PC-3 (cell line): ENCODE measurements at regions not wholly inside any gene's neighbourhood (a gene's known extent, or its start where the extent isn't known, plus 50 kb on each side); places are given as distances from the start of the nearest gene placed in this dataset.

ENCODE experiments used
- ATAC-seq: fragments of 200-7000 bp; cut with Tn5 transposase; 2 replicates; pipeline ENCODE4 v1.9.1; 2020; ENCODE audit warnings: mild to moderate bottlenecking, moderate library complexity
- BruUV-seq: library from RNA; stranded (reverse); fragments of 400-500 nt; replicated peaks from 2 replicates; lab custom pipeline; 2021; lab: Mats Ljungman, UMichigan
- CTCF ChIA-PET: fragments of 300-600 bp; sonication (Branson Sonifier 250); formaldehyde crosslinking; loops from one replicate; lab custom pipeline; 2022; ENCODE audit warnings: antibody characterized with exemption; lab: Charles Lee
- POLR2A ChIA-PET: fragments of 300-600 bp; sonication (Branson Sonifier 250); formaldehyde crosslinking; loops from one replicate; lab custom pipeline; 2022; ENCODE audit warnings: antibody characterized with exemption; ENCODE audit not compliant: unreplicated experiment; lab: Charles Lee
- DNase-seq: peaks from one replicate; pipeline ENCODE4 v3.0.0-alpha.2; 2015
- H2AFZ ChIP-seq: fragments of 300-600 bp; sonication (generic); 2 replicates; pipeline ENCODE4 v1.6.0; 2016; ENCODE audit warnings: antibody characterized with exemption, low read length
- H3F3A ChIP-seq: fragments of 300-600 bp; sonication (generic); one replicate; pipeline ENCODE4 v1.6.0; 2017; ENCODE audit warnings: antibody characterized with exemption, low read length, control low read depth, mild to moderate bottlenecking; ENCODE audit not compliant: unreplicated experiment
- H3K27ac ChIP-seq: fragments of 300-600 bp; sonication (generic); 2 replicates; pipeline ENCODE4 v1.5.1; 2016; ENCODE audit warnings: mild to moderate bottlenecking, low read length
- H3K27me3 ChIP-seq: fragments of 300-600 bp; sonication (generic); 2 replicates; pipeline ENCODE4 v1.6.1; 2016; ENCODE audit warnings: low read length, mixed read lengths
- H3K36me3 ChIP-seq: fragments of 300-600 bp; sonication (generic); 2 replicates; pipeline ENCODE4 v1.6.1; 2016; ENCODE audit warnings: low read depth, mixed run types, low read length, mixed read lengths
- H3K4me1 ChIP-seq: fragments of 300-600 bp; sonication (generic); 2 replicates; pipeline ENCODE4 v1.5.1; 2016; ENCODE audit warnings: low read length; ENCODE audit not compliant: insufficient read depth
- H3K4me2 ChIP-seq: fragments of 300-600 bp; sonication (generic); 2 replicates; pipeline ENCODE4 v1.6.0; 2016; ENCODE audit warnings: low read length
- H3K4me3 ChIP-seq: fragments of 300-600 bp; sonication (generic); 2 replicates; pipeline ENCODE4 v1.5.1; 2016; ENCODE audit warnings: mild to moderate bottlenecking, low read length, mixed read lengths
- H3K79me2 ChIP-seq: fragments of 300-600 bp; sonication (generic); 2 replicates; pipeline ENCODE4 v1.6.1; 2017; ENCODE audit warnings: low read length, mixed read lengths
- H3K9ac ChIP-seq: fragments of 300-600 bp; sonication (generic); 2 replicates; pipeline ENCODE4 v1.6.0; 2016; ENCODE audit warnings: mild to moderate bottlenecking, low read length
- H3K9me2 ChIP-seq: fragments of 300-600 bp; sonication (generic); replicated peaks from 2 replicates; pipeline ENCODE4 v1.6.1; 2016; ENCODE audit warnings: mixed run types, low read length, mixed read lengths
- H3K9me3 ChIP-seq: fragments of 300-600 bp; sonication (generic); 2 replicates; pipeline ENCODE4 v1.6.1; 2016; ENCODE audit warnings: low read length, mixed read lengths
- H4K20me1 ChIP-seq: fragments of 300-600 bp; sonication (generic); 2 replicates; pipeline ENCODE4 v1.6.1; 2016; ENCODE audit warnings: low read length, mixed read lengths
- EZH2 ChIP-seq: fragments of 300-600 bp; sonication (generic); IDR thresholded peaks from one replicate; pipeline ENCODE4 v1.6.1; 2017; ENCODE audit warnings: antibody characterized with exemption, mild to moderate bottlenecking, low read length; ENCODE audit not compliant: unreplicated experiment
- EZH2phosphoT487 ChIP-seq: fragments of 300-600 bp; sonication (generic); IDR thresholded peaks from 2 replicates; pipeline ENCODE4 v1.6.1; 2018; ENCODE audit warnings: mild to moderate bottlenecking, antibody characterized with exemption, low read length, borderline replicate concordance
- intact Hi-C: fragments of 100-400 bp; cut with micrococcal nuclease; formaldehyde crosslinking; loops from 2 replicates; pipeline ENCODE4 v1.9.0; 2023
- TF ChIP-seq, protein P1 (sequence below): fragments of 300-600 bp; sonication (generic); conservative IDR thresholded peaks from 2 replicates; pipeline ENCODE4 v1.5.1; 2017; ENCODE audit warnings: antibody characterized with exemption, low read depth, mild to moderate bottlenecking, low read length

GRCh38 chr2:49465157-49465831, 311.0 kb upstream of the FSHR start:
- ATAC-seq (no peak), DNase-seq (no peak)
- no peaks in the 10 kb centered on the region for H3K79me2 ChIP-seq
- no peaks in the 10 kb centered on the region for H3K4me1 ChIP-seq
- H3K27ac ChIP-seq, result no peak overlapping the region
- intact Hi-C loops, result no loop called here
- no peak overlapping the region for H3K4me3 ChIP-seq
- TF ChIP-seq EZH2phosphoT487 (no peak), EZH2 (no peak)
- TF ChIP-seq, protein P1, sequence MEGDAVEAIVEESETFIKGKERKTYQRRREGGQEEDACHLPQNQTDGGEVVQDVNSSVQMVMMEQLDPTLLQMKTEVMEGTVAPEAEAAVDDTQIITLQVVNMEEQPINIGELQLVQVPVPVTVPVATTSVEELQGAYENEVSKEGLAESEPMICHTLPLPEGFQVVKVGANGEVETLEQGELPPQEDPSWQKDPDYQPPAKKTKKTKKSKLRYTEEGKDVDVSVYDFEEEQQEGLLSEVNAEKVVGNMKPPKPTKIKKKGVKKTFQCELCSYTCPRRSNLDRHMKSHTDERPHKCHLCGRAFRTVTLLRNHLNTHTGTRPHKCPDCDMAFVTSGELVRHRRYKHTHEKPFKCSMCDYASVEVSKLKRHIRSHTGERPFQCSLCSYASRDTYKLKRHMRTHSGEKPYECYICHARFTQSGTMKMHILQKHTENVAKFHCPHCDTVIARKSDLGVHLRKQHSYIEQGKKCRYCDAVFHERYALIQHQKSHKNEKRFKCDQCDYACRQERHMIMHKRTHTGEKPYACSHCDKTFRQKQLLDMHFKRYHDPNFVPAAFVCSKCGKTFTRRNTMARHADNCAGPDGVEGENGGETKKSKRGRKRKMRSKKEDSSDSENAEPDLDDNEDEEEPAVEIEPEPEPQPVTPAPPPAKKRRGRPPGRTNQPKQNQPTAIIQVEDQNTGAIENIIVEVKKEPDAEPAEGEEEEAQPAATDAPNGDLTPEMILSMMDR, result no peak
- H3K27me3 ChIP-seq, result no peaks in the 10 kb centered on the region
- H3K4me2 ChIP-seq, result no peak overlapping the region
- ChIA-PET CTCF (no interaction called here), POLR2A (no interaction called here)
- no peaks in the 10 kb centered on the region for H4K20me1 ChIP-seq
- H3F3A ChIP-seq, result no peaks in the 10 kb centered on the region
- BruUV-seq, result no TSS peak
- H3K9ac ChIP-seq, result no peak overlapping the region
- no peaks in the 10 kb centered on the region for H3K36me3 ChIP-seq
- no peaks in the 10 kb centered on the region for H3K9me2 ChIP-seq
- peaks cover 23% of the 10 kb centered on the region; the same call in 1 of the 2 replicates for H3K9me3 ChIP-seq
- H2AFZ ChIP-seq, result no peak overlapping the region

DNA sequence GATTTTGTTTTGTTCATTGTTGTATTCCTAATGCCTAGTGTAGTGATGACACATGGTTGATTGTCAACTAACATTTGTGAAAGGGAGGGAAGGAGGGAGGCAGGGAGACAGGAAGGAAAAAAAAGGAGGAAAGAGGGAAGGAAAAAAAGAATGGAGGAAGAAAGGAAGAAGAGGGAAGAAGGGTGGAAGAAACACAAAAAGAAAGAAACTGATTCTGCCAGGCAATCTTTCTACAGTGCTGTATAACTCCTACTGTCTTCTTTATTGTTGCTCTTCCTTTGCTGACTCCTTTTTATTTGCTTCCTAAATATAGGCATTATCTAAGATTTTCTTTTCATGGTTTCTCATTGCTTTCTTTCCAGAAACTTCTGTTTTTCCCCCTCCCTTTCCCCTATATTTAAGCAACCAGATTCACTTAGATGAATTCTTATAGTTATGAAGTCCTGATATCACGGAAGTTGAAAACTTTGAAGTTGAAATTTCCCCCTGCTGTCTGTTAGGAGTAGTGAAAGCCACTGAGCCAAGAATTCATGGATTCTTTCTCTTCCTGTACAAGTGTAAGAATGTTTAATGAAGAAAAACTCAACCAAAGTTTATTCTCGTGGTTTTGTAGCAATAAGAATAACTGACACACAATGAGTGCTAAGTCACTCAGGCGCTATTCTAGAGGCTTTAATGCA, 305.1 kb upstream of the FSHR start:
- TF ChIP-seq EZH2phosphoT487, result no peak
- no peak for TF ChIP-seq EZH2
- TF ChIP-seq, protein P1, result no peak
- Histone ChIP-seq H3K36me3 (no peaks in the 10 kb centered on the region), H3K4me2 (no peak overlapping the region), H3K9ac (no peak overlapping the region), H3K79me2 (no peaks in the 10 kb centered on the region), H3K27ac (no peak overlapping the region), H2AFZ (no peak overlapping the region), H3F3A (no peaks in the 10 kb centered on the region), H3K4me1 (no peaks in the 10 kb centered on the region), H3K4me3 (no peak overlapping the region), H3K27me3 (no peaks in the 10 kb centered on the region), H4K20me1 (no peaks in the 10 kb centered on the region), H3K9me2 (no peaks in the 10 kb centered on the region), H3K9me3 (0 out of 2 replicates have a peak, but pooled peaks cover 13% of the 10 kb centered on the region)
- DNase-seq, result no peak
- BruUV-seq, result no TSS peak
- ChIA-PET CTCF (no interaction called here), POLR2A (no interaction called here)
- intact Hi-C loops, result no loop called here
- ATAC-seq, result no peak

DNA sequence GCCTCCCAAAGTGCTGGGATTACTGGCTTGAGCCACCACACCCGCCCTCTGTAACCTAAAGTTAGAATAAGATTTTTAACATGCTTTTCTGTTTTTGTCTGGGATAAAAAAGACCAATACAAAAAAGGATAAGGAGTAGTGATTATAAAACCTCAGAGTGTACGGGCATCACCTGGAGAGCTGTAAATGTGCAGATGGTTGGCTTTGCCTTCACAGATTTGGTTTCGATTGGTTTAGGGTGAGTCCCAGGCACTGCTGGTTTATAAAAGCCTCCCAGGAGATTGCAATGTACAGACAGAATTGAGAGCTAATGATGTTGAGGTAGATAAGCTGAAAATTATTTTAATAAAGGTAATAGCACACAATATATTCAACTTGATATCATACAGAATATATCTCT, 289.7 kb upstream of the FSHR start:
- H3K9me2 ChIP-seq, result no peaks in the 10 kb centered on the region
- H2AFZ ChIP-seq, result no peak overlapping the region
- TF ChIP-seq EZH2phosphoT487 (no peak), EZH2 (no peak)
- TF ChIP-seq, protein P1, result no peak
- ATAC-seq, result no peak
- DNase-seq, result no peak
- no peak overlapping the region for H3K4me2 ChIP-seq
- ChIA-PET POLR2A (no interaction called here), CTCF (no interaction called here)
- no peaks in the 10 kb centered on the region for H3K4me1 ChIP-seq
- no TSS peak for BruUV-seq
- no peaks in the 10 kb centered on the region for H4K20me1 ChIP-seq
- no peaks in the 10 kb centered on the region for H3K27me3 ChIP-seq
- no peaks in the 10 kb centered on the region for H3F3A ChIP-seq
- intact Hi-C loops, result no loop called here
- H3K9me3 ChIP-seq, result peaks cover 6% of the 10 kb centered on the region; the same call in 1 of the 2 replicates
- no peak overlapping the region for H3K9ac ChIP-seq
- no peaks in the 10 kb centered on the region for H3K36me3 ChIP-seq
- H3K4me3 ChIP-seq, result no peak overlapping the region
- H3K79me2 ChIP-seq, result no peaks in the 10 kb centered on the region
- no peak overlapping the region for H3K27ac ChIP-seq
